Skeletal muscle cell (primary cell): ENCODE measurements at regions not wholly inside any gene's neighbourhood (a gene's known extent, or its start where the extent isn't known, plus 50 kb on each side); places are given as distances from the start of the nearest gene placed in this dataset.
"Not testable (repeated sequence)": the region's sequence is repeated elsewhere in the genome, so short reads cannot be mapped to it uniquely, and the experiment has no call there.

ENCODE experiments used
- DNase-seq: peaks from one replicate; pipeline ENCODE4 v3.0.0-alpha.2; 2010; ENCODE audit warnings: low read depth
- H3K4me3 ChIP-seq: 2 replicates; pipeline ENCODE4 v1.5.1; 2011; ENCODE audit warnings: low read depth, mild to moderate bottlenecking, control low read depth, low read length, moderate library complexity

- DNase-seq: no peak
- H3K4me3 ChIP-seq: no peak overlapping the region
These were observed 102.6 kb downstream of the CAAP1 start for GRCh38 chr9:26789959-26790358.

- no peak overlapping the region for H3K4me3 ChIP-seq
- DNase-seq: no peak
These were observed 106.0 kb downstream of the CAAP1 start for GRCh38 chr9:26786564-26786963.

GRCh38 chr9:26782899-26783298, 109.7 kb downstream of the CAAP1 start:
- DNase-seq: no peak
- no peak overlapping the region for H3K4me3 ChIP-seq

- no peak overlapping the region for H3K4me3 ChIP-seq
- no peak for DNase-seq
These were observed 110.7 kb downstream of the CAAP1 start for GRCh38 chr9:26781906-26782305.

GRCh38 chr9:26780307-26780706, 112.3 kb downstream of the CAAP1 start:
- DNase-seq, H3K4me3 ChIP-seq: not testable (repeated sequence)

GRCh38 chr9:26779062-26779461, 113.5 kb downstream of the CAAP1 start:
- H3K4me3 ChIP-seq: no peak overlapping the region
- no peak for DNase-seq

- no peak for DNase-seq
These were observed 117.2 kb downstream of the CAAP1 start for GRCh38 chr9:26775391-26775790.

GRCh38 chr9:26773056-26773455, 119.5 kb downstream of the CAAP1 start:
- no peak overlapping the region for H3K4me3 ChIP-seq
- DNase-seq: no peak

More at GRCh38 chr9:26775391-26775790, 117.2 kb downstream of the CAAP1 start:
- no peak overlapping the region for H3K4me3 ChIP-seq

- no peak for DNase-seq
- H3K4me3 ChIP-seq: no peak overlapping the region
These were observed 121.8 kb downstream of the CAAP1 start for GRCh38 chr9:26770821-26771220.

GRCh38 chr9:26768145-26768544, 124.5 kb downstream of the CAAP1 start:
- H3K4me3 ChIP-seq: no peak overlapping the region
- no peak for DNase-seq

GRCh38 chr9:26760675-26761074, 131.9 kb downstream of the CAAP1 start:
- DNase-seq: no peak
- H3K4me3 ChIP-seq: no peak overlapping the region

- DNase-seq: no peak
These were observed 133.9 kb downstream of the CAAP1 start for GRCh38 chr9:26758655-26759054.

GRCh38 chr9:26756881-26757280, 135.7 kb downstream of the CAAP1 start:
- H3K4me3 ChIP-seq: no peak overlapping the region
- DNase-seq: no peak

More at GRCh38 chr9:26758655-26759054, 133.9 kb downstream of the CAAP1 start:
- no peak overlapping the region for H3K4me3 ChIP-seq

GRCh38 chr9:26755476-26755875, 137.1 kb downstream of the CAAP1 start:
- DNase-seq: no peak
- no peak overlapping the region for H3K4me3 ChIP-seq

- DNase-seq: no peak
- H3K4me3 ChIP-seq: no peak overlapping the region
These were observed 138.0 kb downstream of the CAAP1 start for GRCh38 chr9:26754509-26755164.

GRCh38 chr9:26753971-26754370, 138.6 kb downstream of the CAAP1 start:
- DNase-seq: no peak
- no peak overlapping the region for H3K4me3 ChIP-seq

- H3K4me3 ChIP-seq: no peak overlapping the region
- no peak for DNase-seq
These were observed 142.4 kb downstream of the CAAP1 start for GRCh38 chr9:26750162-26750561.

- no peak for DNase-seq
- no peak overlapping the region for H3K4me3 ChIP-seq
These were observed 144.0 kb downstream of the CAAP1 start for GRCh38 chr9:26748449-26749058.

- no peak for DNase-seq
These were observed 145.0 kb downstream of the CAAP1 start for GRCh38 chr9:26747611-26748010.

GRCh38 chr9:26746357-26747072, 146.1 kb downstream of the CAAP1 start:
- no peak for DNase-seq
- H3K4me3 ChIP-seq: no peak overlapping the region

More at GRCh38 chr9:26747611-26748010, 145.0 kb downstream of the CAAP1 start:
- no peak overlapping the region for H3K4me3 ChIP-seq

- H3K4me3 ChIP-seq: no peak overlapping the region
- no peak for DNase-seq
These were observed 147.5 kb downstream of the CAAP1 start for GRCh38 chr9:26745111-26745510.
